ENCODE measurements at regions not wholly inside any gene's neighbourhood (a gene's known extent, or its start where the extent isn't known, plus 50 kb on each side); places are given as distances from the start of the nearest gene placed in this dataset.

DNA sequence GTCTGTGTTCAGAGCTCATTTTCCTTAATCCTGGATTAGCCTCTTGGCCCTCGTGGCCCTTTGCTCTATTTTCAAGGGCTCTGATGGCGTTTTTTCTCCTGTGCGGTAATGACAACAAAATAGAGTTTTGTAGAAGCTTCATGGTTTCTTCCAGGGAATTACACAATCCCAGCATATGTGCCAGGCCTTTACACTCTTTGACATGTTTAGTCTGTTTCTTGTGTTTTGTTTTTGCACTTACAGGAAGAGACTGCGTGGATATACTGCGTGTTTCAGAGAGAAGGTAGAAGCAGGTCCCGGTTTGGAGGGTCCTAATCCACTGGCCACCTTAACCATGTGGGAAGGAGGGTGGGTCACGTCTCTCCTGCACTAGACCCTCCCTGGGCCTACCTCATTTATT, 400.2 kb upstream of the IRX4 start:
- CTCF ChIA-PET: no interaction called here
- Mint-ChIP-seq H3K27ac (ENCODE audit: low read depth, unreplicated experiment) (no peak overlapping the region), H3K4me3 (ENCODE audit: unreplicated experiment) (no peak overlapping the region), H3K36me3 (ENCODE audit: insufficient read depth, unreplicated experiment) (no peaks in the 10 kb centered on the region), H3K27me3 (ENCODE audit: insufficient read depth, unreplicated experiment) (no peaks in the 10 kb centered on the region), H3K9me3 (ENCODE audit: unreplicated experiment) (peaks cover 9% of the 10 kb centered on the region), H3K4me1 (ENCODE audit: insufficient read depth, unreplicated experiment) (no peaks in the 10 kb centered on the region)
- no TSS peak for BruUV-seq (replicated peaks)
- POLR2A ChIA-PET: no interaction called here
- no peak for DNase-seq (ENCODE audit: unreplicated experiment)
- TF ChIP-seq, protein P1, sequence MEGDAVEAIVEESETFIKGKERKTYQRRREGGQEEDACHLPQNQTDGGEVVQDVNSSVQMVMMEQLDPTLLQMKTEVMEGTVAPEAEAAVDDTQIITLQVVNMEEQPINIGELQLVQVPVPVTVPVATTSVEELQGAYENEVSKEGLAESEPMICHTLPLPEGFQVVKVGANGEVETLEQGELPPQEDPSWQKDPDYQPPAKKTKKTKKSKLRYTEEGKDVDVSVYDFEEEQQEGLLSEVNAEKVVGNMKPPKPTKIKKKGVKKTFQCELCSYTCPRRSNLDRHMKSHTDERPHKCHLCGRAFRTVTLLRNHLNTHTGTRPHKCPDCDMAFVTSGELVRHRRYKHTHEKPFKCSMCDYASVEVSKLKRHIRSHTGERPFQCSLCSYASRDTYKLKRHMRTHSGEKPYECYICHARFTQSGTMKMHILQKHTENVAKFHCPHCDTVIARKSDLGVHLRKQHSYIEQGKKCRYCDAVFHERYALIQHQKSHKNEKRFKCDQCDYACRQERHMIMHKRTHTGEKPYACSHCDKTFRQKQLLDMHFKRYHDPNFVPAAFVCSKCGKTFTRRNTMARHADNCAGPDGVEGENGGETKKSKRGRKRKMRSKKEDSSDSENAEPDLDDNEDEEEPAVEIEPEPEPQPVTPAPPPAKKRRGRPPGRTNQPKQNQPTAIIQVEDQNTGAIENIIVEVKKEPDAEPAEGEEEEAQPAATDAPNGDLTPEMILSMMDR (IDR thresholded peaks at IDR 0.05; ENCODE audit: unreplicated experiment): no peak
- intact Hi-C loops (cut with micrococcal nuclease): no loop called here

DNA sequence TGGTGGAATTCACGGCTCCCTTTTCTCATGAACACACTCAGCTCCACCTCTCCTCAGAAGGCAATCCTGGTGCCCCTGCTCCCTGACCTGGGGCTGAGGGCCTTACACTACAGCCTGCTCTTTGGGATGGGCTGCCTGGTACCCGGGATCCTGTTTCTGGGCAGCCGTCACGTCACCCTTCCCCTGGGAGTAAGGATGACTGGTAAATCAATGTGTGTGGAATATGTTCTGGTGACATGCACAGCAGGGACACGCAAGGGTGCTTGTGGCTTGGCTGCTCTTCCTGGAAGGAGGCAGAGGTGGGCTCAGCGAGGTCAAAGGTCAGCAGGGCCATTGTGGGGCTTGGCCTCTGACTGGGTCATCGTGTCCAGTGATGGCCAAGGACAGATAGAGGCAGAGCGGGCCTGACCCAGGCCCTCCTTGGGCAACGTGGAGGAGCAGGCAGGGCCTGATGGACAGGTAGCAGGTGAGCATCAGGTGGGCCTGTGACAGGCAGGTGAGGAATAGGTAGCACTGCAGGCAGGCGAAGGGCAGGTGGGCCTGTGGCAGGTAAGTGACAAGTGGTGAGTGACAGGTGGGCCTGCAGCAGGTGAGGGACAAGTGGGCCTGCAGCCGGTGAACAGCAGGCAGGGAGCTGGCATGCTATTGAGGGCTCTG, 399.4 kb upstream of the IRX4 start:
- intact Hi-C loops (cut with micrococcal nuclease): no loop called here
- Mint-ChIP-seq H3K27me3 (ENCODE audit: insufficient read depth, unreplicated experiment) (no peaks in the 10 kb centered on the region), H3K4me1 (ENCODE audit: insufficient read depth, unreplicated experiment) (no peaks in the 10 kb centered on the region), H3K27ac (ENCODE audit: low read depth, unreplicated experiment) (no peak overlapping the region), H3K9me3 (ENCODE audit: unreplicated experiment) (peaks cover 9% of the 10 kb centered on the region), H3K36me3 (ENCODE audit: insufficient read depth, unreplicated experiment) (no peaks in the 10 kb centered on the region), H3K4me3 (ENCODE audit: unreplicated experiment) (no peak overlapping the region)
- TF ChIP-seq, protein P1 (IDR thresholded peaks at IDR 0.05; ENCODE audit: unreplicated experiment): no peak
- no TSS peak for BruUV-seq (replicated peaks)
- no peak for DNase-seq (ENCODE audit: unreplicated experiment)
- CTCF ChIA-PET: interaction anchor here (0.5 kb wide), 1 partner anchor 251 kb away, joined by 3 read pairs; no protein-coding TSS in a partner anchor
- POLR2A ChIA-PET: no interaction called here

DNA sequence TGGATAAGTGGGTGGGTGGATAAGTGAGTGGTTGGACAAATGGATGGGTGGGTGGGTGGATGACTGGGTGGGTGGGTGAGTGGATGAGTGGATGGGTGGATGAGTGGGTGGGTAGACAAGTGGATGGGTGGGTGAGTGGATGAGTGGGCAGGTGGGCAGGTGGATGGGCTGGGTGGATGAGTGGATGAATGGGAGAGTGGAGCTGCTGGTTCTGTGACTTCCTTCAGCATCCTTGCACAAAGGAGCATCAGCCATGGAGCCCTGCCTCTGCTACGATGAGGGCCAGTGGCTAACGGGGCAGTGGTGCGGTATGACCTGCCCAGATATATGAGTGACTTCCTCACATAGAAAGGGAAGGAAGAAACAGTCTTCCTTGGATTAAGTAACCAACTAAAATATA, 398.7 kb upstream of the IRX4 start:
- Mint-ChIP-seq H3K4me1 (ENCODE audit: insufficient read depth, unreplicated experiment) (no peaks in the 10 kb centered on the region), H3K9me3 (ENCODE audit: unreplicated experiment) (peaks cover 9% of the 10 kb centered on the region), H3K27me3 (ENCODE audit: insufficient read depth, unreplicated experiment) (no peaks in the 10 kb centered on the region), H3K36me3 (ENCODE audit: insufficient read depth, unreplicated experiment) (no peaks in the 10 kb centered on the region), H3K27ac (ENCODE audit: low read depth, unreplicated experiment) (no peak overlapping the region), H3K4me3 (ENCODE audit: unreplicated experiment) (no peak overlapping the region)
- ChIA-PET POLR2A (no interaction called here), CTCF (no interaction called here)
- DNase-seq (ENCODE audit: unreplicated experiment): no peak
- intact Hi-C loops (cut with micrococcal nuclease): no loop called here
- BruUV-seq (replicated peaks): no TSS peak
- TF ChIP-seq, protein P1 (IDR thresholded peaks at IDR 0.05; ENCODE audit: unreplicated experiment): no peak

- peaks cover 6% of the 10 kb centered on the region for H3K36me3 Mint-ChIP-seq (ENCODE audit: insufficient read depth, unreplicated experiment)
- intact Hi-C loops (cut with micrococcal nuclease): no loop called here
Measured at GRCh38 chr5:2280318-2280717, 397.6 kb upstream of the IRX4 start.

More at GRCh38 chr5:2280318-2280717, 397.6 kb upstream of the IRX4 start:
- Mint-ChIP-seq H3K4me3 (ENCODE audit: unreplicated experiment) (no peak overlapping the region), H3K27ac (ENCODE audit: low read depth, unreplicated experiment) (no peak overlapping the region), H3K27me3 (ENCODE audit: insufficient read depth, unreplicated experiment) (peaks cover 5% of the 10 kb centered on the region), H3K4me1 (ENCODE audit: insufficient read depth, unreplicated experiment) (no peaks in the 10 kb centered on the region), H3K9me3 (ENCODE audit: unreplicated experiment) (peaks cover 9% of the 10 kb centered on the region)
- POLR2A ChIA-PET: no interaction called here
- no TSS peak for BruUV-seq (replicated peaks)
- DNase-seq (ENCODE audit: unreplicated experiment): no peak
- CTCF ChIA-PET: no interaction called here
- TF ChIP-seq, protein P1 (IDR thresholded peaks at IDR 0.05; ENCODE audit: unreplicated experiment): no peak

All from MCF 10A (cell line).